DOHH2 (cell line): ENCODE measurements at regions not wholly inside any gene's neighbourhood (a gene's known extent, or its start where the extent isn't known, plus 50 kb on each side); places are given as distances from the start of the nearest gene placed in this dataset.

ENCODE experiments used
- H3F3A ChIP-seq: fragments of 200-600 bp; sonication (generic), shearing (Covaris generic); 2 replicates; pipeline ENCODE4 v1.6.0; 2016; ENCODE audit warnings: antibody characterized with exemption, mild to moderate bottlenecking; ENCODE audit not compliant: control insufficient read depth, insufficient read depth
- H3K27ac ChIP-seq: fragments of 200-600 bp; sonication (generic); 2 replicates; pipeline ENCODE4 v1.5.1; 2014; ENCODE audit warnings: low read depth, mild to moderate bottlenecking, low read length, moderate library complexity
- H3K27me3 ChIP-seq: fragments of 200-600 bp; sonication (generic); 2 replicates; pipeline ENCODE4 v1.6.1; 2014; ENCODE audit warnings: mild to moderate bottlenecking, low read length, mixed read lengths; ENCODE audit not compliant: control insufficient read depth
- H3K36me3 ChIP-seq: fragments of 200-600 bp; sonication (generic); 2 replicates; pipeline ENCODE4 v1.6.1; 2014; ENCODE audit warnings: mild to moderate bottlenecking, low read length, moderate library complexity, mixed read lengths; ENCODE audit not compliant: control insufficient read depth
- H3K4me1 ChIP-seq: fragments of 200-600 bp; sonication (generic); 2 replicates; pipeline ENCODE4 v1.6.1; 2014; ENCODE audit warnings: mild to moderate bottlenecking, low read length, mixed read lengths; ENCODE audit not compliant: control insufficient read depth
- H3K4me2 ChIP-seq: fragments of 200-600 bp; sonication (generic); 2 replicates; pipeline ENCODE4 v1.6.0; 2014; ENCODE audit warnings: mild to moderate bottlenecking, low read length, moderate library complexity
- H3K4me3 ChIP-seq: fragments of 200-600 bp; sonication (generic); 2 replicates; pipeline ENCODE4 v1.5.1; 2014; ENCODE audit warnings: mild to moderate bottlenecking, low read length, mixed read lengths
- H3K79me2 ChIP-seq: fragments of 200-600 bp; sonication (generic); 2 replicates; pipeline ENCODE4 v1.6.1; 2014; ENCODE audit warnings: mild to moderate bottlenecking, low read length, mixed read lengths; ENCODE audit not compliant: control insufficient read depth
- H3K9me2 ChIP-seq: fragments of 200-600 bp; sonication (generic); replicated peaks from 2 replicates; pipeline ENCODE4 v1.6.1; 2014; ENCODE audit warnings: mild to moderate bottlenecking, low read length, mixed read lengths; ENCODE audit not compliant: control insufficient read depth
- H3K9me3 ChIP-seq: fragments of 200-600 bp; sonication (generic); 2 replicates; pipeline ENCODE4 v1.6.1; 2014; ENCODE audit warnings: antibody characterized with exemption, low read length, mixed read lengths; ENCODE audit not compliant: control insufficient read depth, insufficient read depth
- H4K20me1 ChIP-seq: fragments of 200-600 bp; sonication (generic); 2 replicates; pipeline ENCODE4 v1.6.0; 2014; ENCODE audit warnings: low read depth, mild to moderate bottlenecking, antibody characterized with exemption, low read length, moderate library complexity; ENCODE audit not compliant: control insufficient read depth, insufficient read depth
- CTCF ChIP-seq: fragments of 200-600 bp; sonication (generic); IDR thresholded peaks from one replicate; pipeline ENCODE4 v1.5.1; 2014; ENCODE audit warnings: antibody characterized with exemption, mild to moderate bottlenecking, low read depth, low read length; ENCODE audit not compliant: poor library complexity, severe bottlenecking
- EZH2phosphoT487 ChIP-seq: fragments of 200-600 bp; sonication (generic); IDR thresholded peaks from 2 replicates; pipeline ENCODE4 v1.6.1; 2017; ENCODE audit warnings: borderline replicate concordance, mild to moderate bottlenecking, antibody characterized with exemption, low read length, moderate library complexity, mixed read lengths

- H3K36me3 ChIP-seq, result no peaks in the 10 kb centered on the region
- no peak overlapping the region for H3K27ac ChIP-seq
- no peaks in the 10 kb centered on the region for H3F3A ChIP-seq
- TF ChIP-seq CTCF, result no peak
- no peak for TF ChIP-seq EZH2phosphoT487
- no peaks in the 10 kb centered on the region for H3K79me2 ChIP-seq
- H4K20me1 ChIP-seq, result no peaks in the 10 kb centered on the region
- H3K27me3 ChIP-seq, result no peaks in the 10 kb centered on the region
- H3K4me2 ChIP-seq, result no peak overlapping the region
- H3K9me2 ChIP-seq, result no peaks in the 10 kb centered on the region
- no peak overlapping the region for H3K4me3 ChIP-seq
- H3K9me3 ChIP-seq, result no peaks in the 10 kb centered on the region
- H3K4me1 ChIP-seq, result no peaks in the 10 kb centered on the region
Observed at GRCh38 chr1:243927381-243927780, 77.3 kb upstream of the AKT3 start.

- no peaks in the 10 kb centered on the region for H4K20me1 ChIP-seq
- H3K79me2 ChIP-seq, result no peaks in the 10 kb centered on the region
- no peak overlapping the region for H3K4me2 ChIP-seq
- H3F3A ChIP-seq, result no peaks in the 10 kb centered on the region
- H3K9me3 ChIP-seq, result no peaks in the 10 kb centered on the region
- TF ChIP-seq EZH2phosphoT487, result no peak
- no peak for TF ChIP-seq CTCF
- H3K27ac ChIP-seq, result no peak overlapping the region
- no peaks in the 10 kb centered on the region for H3K27me3 ChIP-seq
- no peaks in the 10 kb centered on the region for H3K9me2 ChIP-seq
- H3K4me1 ChIP-seq, result no peaks in the 10 kb centered on the region
- no peak overlapping the region for H3K4me3 ChIP-seq
- no peaks in the 10 kb centered on the region for H3K36me3 ChIP-seq
Observed at GRCh38 chr1:243926803-243927245, 76.8 kb upstream of the AKT3 start.

GRCh38 chr1:243926299-243926698, 76.3 kb upstream of the AKT3 start:
- no peak overlapping the region for H3K27ac ChIP-seq
- no peak overlapping the region for H3K4me2 ChIP-seq
- H3F3A ChIP-seq, result no peaks in the 10 kb centered on the region
- no peaks in the 10 kb centered on the region for H3K36me3 ChIP-seq
- H3K4me3 ChIP-seq, result no peak overlapping the region
- H3K9me2 ChIP-seq, result no peaks in the 10 kb centered on the region
- H3K27me3 ChIP-seq, result no peaks in the 10 kb centered on the region
- no peaks in the 10 kb centered on the region for H3K4me1 ChIP-seq
- H4K20me1 ChIP-seq, result no peaks in the 10 kb centered on the region
- no peaks in the 10 kb centered on the region for H3K79me2 ChIP-seq
- TF ChIP-seq CTCF (no peak), EZH2phosphoT487 (no peak)
- H3K9me3 ChIP-seq, result no peaks in the 10 kb centered on the region
